ENCODE measurements at regions not wholly inside any gene's neighbourhood (a gene's known extent, or its start where the extent isn't known, plus 50 kb on each side); places are given as distances from the start of the nearest gene placed in this dataset.

DNA sequence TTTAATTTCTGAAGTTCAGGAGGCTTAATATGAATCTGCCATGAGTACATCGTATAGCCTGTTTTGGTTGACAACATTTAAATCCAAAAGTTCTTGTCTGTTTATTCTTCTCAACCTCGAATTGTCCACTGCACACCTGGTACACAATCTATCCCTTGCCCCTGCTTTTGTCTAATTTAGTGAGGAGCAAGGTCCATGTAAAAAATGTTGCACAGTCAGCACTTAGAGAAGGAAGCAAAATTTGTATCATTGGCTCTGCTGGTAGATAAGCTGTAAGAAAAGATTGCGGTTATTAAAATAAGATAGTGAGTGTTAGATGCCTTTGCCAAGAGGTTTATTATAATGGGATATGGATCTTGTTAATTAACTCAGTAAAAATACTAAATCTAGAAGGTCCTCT, 761.5 kb downstream of the RAPGEF2 start:
- H3K4ac ChIP-seq (replicated peaks; ENCODE audit: insufficient read length, low read depth, low read length) = no peak overlapping the region
- no peak overlapping the region for H3K14ac ChIP-seq (ENCODE audit: insufficient read length)
- no peak overlapping the region for H3K18ac ChIP-seq (ENCODE audit: extremely low read depth, low read length)
- no peaks in the 10 kb centered on the region for H4K20me1 ChIP-seq (replicated peaks in 1 of 2; ENCODE audit: control insufficient read depth in 1 of 2, insufficient read depth in 2 of 2, low read length in 2 of 2)
- no peaks in the 10 kb centered on the region; a peak in 1 of 4 replicates for H3K9me3 ChIP-seq (ENCODE audit: insufficient read depth in 2 of 2, low read depth in 1 of 2, low read length in 1 of 2)
- H3K36me3 ChIP-seq (ENCODE audit: control insufficient read depth in 2 of 4, insufficient read depth in 4 of 4, low read length in 3 of 4) = no peaks in the 10 kb centered on the region
- no peak overlapping the region for H2AFZ ChIP-seq (ENCODE audit: low read length)
- H3K56ac ChIP-seq (replicated peaks; ENCODE audit: insufficient read length, low read depth, low read length) = no peak overlapping the region
- H3K4me2 ChIP-seq (ENCODE audit: insufficient read depth in 1 of 2, low read depth in 2 of 2, low read length in 2 of 2) = no peak overlapping the region
- 97% methylated on average over 3 of the region's 3 CpGs; no CpG with 5 or more reads in 1 of the 2 experiments for WGBS, 2 experiments (ENCODE audit: extremely low coverage in 1 of 2, insufficient coverage in 1 of 2, insufficient read length in 1 of 2, insufficient replicate concordance in 2 of 2, low coverage in 1 of 2, low lambda C conversion rate in 2 of 2, missing lambda C conversion rate in 1 of 2)
- H4K8ac ChIP-seq (ENCODE audit: extremely low read depth, insufficient read depth, low read length) = no peak overlapping the region
- no peak overlapping the region for H4K5ac ChIP-seq (ENCODE audit: insufficient read length, low read depth, low read length)
- no peak overlapping the region for H2BK15ac ChIP-seq (ENCODE audit: low read length)
- CTCF ChIA-PET (ENCODE audit: partially characterized antibody) = interaction anchor here (1.5 kb wide), 1 partner anchor 10 kb away, joined by 3 read pairs; no protein-coding TSS in a partner anchor
- H2BK120ac ChIP-seq (replicated peaks; ENCODE audit: low read depth, low read length) = no peak overlapping the region
- FAIRE-seq = no peak
- no peak overlapping the region for H3K23ac ChIP-seq (ENCODE audit: insufficient read length)
- H3K9ac ChIP-seq (replicated peaks in 1 of 4; ENCODE audit: extremely low read depth in 1 of 4, low read depth in 3 of 4, low read length in 3 of 4) = no peak overlapping the region
- H3K27ac ChIP-seq (ENCODE audit: low read depth, low read length) = no peak overlapping the region
- no peaks in the 10 kb centered on the region for H3K27me3 ChIP-seq (replicated peaks in 1 of 4; ENCODE audit: control insufficient read depth in 3 of 4, extremely low read depth in 1 of 4, insufficient read depth in 3 of 4, low read length in 3 of 4)
- H4K91ac ChIP-seq (replicated peaks; ENCODE audit: insufficient read length, low read length) = no peak overlapping the region
- H2BK5ac ChIP-seq (ENCODE audit: low read depth, low read length) = no peak overlapping the region
- H2BK20ac ChIP-seq (ENCODE audit: low read length) = no peak overlapping the region
- H2BK12ac ChIP-seq (ENCODE audit: low read depth, low read length) = no peak overlapping the region
- no peak overlapping the region for H3K4me3 ChIP-seq (ENCODE audit: extremely low read depth in 1 of 4, insufficient read depth in 2 of 4, low read depth in 3 of 4, low read length in 4 of 4)
- H2AK5ac ChIP-seq (ENCODE audit: low read depth, low read length) = no peak overlapping the region
- H3K23me2 ChIP-seq (ENCODE audit: low read depth, low read length) = no peaks in the 10 kb centered on the region
- H3K4me1 ChIP-seq (replicated peaks in 1 of 4; ENCODE audit: control insufficient read depth in 3 of 4, insufficient read depth in 4 of 4, low read length in 3 of 4) = no peaks in the 10 kb centered on the region
- no peak for DNase-seq (ENCODE audit: low read depth in 1 of 2, low spot score in 2 of 2)
- POLR2A ChIA-PET (ENCODE audit: partially characterized antibody) = no interaction called here
- H3K79me2 ChIP-seq (ENCODE audit: control insufficient read depth in 1 of 2, insufficient read depth in 2 of 2, low read length in 2 of 2) = no peaks in the 10 kb centered on the region
- no peaks in the 10 kb centered on the region for H3K79me1 ChIP-seq (ENCODE audit: low read depth, low read length)
- TF ChIP-seq HDAC2 (IDR thresholded peaks at IDR 0.05; ENCODE audit: borderline replicate concordance in 1 of 2, low read depth in 2 of 2, low read length in 2 of 2) (no peak), MAFK (IDR thresholded peaks at IDR 0.05; ENCODE audit: low read depth, low read length) (peak; percentile 60)

Measured in H1 (cell line).